HFF-Myc (cell line): ENCODE measurements at regions not wholly inside any gene's neighbourhood (a gene's known extent, or its start where the extent isn't known, plus 50 kb on each side); places are given as distances from the start of the nearest gene placed in this dataset.

Experiments used
- DNase-seq: peaks from one replicate; pipeline ENCODE4 v3.0.0-alpha.2; 2011; ENCODE audit warnings: low read depth; ENCODE audit errors: extremely low read depth
- H3K4me3 ChIP-seq: replicated peaks from 2 replicates; pipeline ENCODE4 v1.5.1; 2011; ENCODE audit warnings: low read depth, mild to moderate bottlenecking, control low read depth, low read length
- TF ChIP-seq, protein P1 (sequence below): IDR thresholded peaks from 2 replicates; pipeline ENCODE4 v1.5.1; 2012; ENCODE audit warnings: mild to moderate bottlenecking, low read depth, low read length, control low read depth; ENCODE audit errors: missing control alignments

DNA sequence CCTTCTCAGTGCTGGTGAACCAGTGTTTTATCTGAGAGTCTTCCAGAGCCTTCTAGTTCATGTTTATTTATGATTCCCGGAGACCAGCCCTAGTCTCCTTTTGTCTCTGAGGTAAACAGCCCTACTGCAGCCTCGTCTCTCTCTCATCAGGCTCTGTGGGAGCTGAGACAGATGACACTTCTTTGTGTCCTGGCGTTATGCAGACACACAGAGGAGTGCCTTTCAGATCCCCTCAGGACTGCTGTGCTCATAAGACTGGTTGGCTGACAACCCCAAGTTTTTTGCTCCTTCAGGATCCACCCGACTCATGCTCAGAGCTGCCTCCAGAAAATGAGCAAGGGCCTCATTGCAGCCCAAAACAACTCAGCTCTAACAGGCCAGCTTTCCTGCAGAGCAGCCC is 523.8 kb upstream of the SPHKAP start:
- DNase-seq = no peak
- H3K4me3 ChIP-seq = no peak overlapping the region
- TF ChIP-seq, protein P1, sequence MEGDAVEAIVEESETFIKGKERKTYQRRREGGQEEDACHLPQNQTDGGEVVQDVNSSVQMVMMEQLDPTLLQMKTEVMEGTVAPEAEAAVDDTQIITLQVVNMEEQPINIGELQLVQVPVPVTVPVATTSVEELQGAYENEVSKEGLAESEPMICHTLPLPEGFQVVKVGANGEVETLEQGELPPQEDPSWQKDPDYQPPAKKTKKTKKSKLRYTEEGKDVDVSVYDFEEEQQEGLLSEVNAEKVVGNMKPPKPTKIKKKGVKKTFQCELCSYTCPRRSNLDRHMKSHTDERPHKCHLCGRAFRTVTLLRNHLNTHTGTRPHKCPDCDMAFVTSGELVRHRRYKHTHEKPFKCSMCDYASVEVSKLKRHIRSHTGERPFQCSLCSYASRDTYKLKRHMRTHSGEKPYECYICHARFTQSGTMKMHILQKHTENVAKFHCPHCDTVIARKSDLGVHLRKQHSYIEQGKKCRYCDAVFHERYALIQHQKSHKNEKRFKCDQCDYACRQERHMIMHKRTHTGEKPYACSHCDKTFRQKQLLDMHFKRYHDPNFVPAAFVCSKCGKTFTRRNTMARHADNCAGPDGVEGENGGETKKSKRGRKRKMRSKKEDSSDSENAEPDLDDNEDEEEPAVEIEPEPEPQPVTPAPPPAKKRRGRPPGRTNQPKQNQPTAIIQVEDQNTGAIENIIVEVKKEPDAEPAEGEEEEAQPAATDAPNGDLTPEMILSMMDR = no peak

- no peak for DNase-seq
- TF ChIP-seq, protein P1 = no peak
- no peak overlapping the region for H3K4me3 ChIP-seq
These were observed 521.7 kb upstream of the SPHKAP start for GRCh38 chr2:228703152-228703551.

GRCh38 chr2:228701506-228701905 is 520.0 kb upstream of the SPHKAP start:
- no peak overlapping the region for H3K4me3 ChIP-seq
- TF ChIP-seq, protein P1 = no peak
- no peak for DNase-seq

DNA sequence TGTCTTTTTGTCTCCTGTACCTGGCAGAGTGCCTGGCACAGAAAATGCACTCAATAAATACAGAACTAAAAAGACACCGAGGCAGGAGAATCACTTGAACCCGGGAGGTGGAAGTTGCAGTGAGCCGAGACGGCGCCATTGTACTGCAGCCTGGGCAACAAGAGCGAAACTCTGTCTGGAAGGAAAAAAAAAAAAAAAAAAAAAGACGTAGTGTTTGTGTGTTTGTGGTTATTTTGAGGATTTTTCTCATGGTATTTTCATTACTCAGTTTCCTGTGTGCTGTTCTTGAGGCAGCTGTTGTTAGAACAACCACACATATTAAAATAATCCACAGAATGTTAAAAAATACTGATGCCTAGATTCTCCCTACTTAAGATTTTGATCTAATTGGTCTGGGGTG is 519.2 kb upstream of the SPHKAP start:
- TF ChIP-seq, protein P1 = no peak

DNA sequence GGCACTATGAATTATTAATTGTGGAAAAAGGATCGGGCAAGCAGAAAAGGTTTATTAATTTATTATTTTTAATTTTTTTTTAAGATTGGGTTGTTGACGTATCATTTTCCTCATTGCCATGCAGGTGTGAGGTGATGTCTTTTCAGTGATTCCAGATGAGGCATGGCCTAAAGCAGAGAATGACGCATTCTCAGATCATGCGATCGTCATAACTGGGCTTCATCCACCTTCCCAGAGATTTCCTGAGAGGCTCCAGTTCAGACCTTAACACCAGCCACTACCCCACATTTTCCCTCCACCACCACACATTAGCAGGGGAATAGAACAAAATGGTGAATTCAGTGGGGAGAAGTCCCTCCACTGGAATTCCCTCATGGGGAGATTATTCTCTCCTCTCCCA is 518.4 kb upstream of the SPHKAP start:
- no peak for DNase-seq
- H3K4me3 ChIP-seq = no peak overlapping the region
- TF ChIP-seq, protein P1 = no peak

More for the DNA sequence above, 519.2 kb upstream of the SPHKAP start:
- DNase-seq = peak; percentile 49
- H3K4me3 ChIP-seq = no peak overlapping the region

GRCh38 chr2:228699400-228699799 is 517.9 kb upstream of the SPHKAP start:
- H3K4me3 ChIP-seq = no peak overlapping the region
- DNase-seq = no peak
- TF ChIP-seq, protein P1 = no peak

DNA sequence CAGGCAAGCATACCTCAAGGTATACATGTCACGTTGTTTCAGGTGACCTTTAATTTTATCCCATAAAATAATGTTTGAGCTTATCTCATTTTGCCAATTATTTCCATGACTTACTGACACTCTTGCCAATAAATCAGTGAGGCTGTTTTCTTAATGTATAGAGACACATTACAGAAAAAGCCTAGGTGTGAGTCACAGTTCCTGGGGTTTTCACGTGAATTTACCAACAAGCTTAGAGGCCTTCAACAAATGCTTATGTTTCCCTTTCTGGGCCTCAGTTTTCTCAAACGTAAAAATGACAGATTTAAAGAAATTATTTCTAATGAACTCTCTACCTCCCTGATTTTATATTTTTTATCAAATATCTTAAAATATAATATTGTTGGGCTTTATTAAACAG is 517.5 kb upstream of the SPHKAP start:
- no peak for DNase-seq
- TF ChIP-seq, protein P1 = no peak
- no peak overlapping the region for H3K4me3 ChIP-seq
